GM19463 (cell line): ENCODE measurements at regions not wholly inside any gene's neighbourhood (a gene's known extent, or its start where the extent isn't known, plus 50 kb on each side); places are given as distances from the start of the nearest gene placed in this dataset.

Experiments used
- ATAC-seq: cut with Tn5 transposase; IDR thresholded peaks from one replicate; pipeline ENCODE4 v1.9.1; 2021; ENCODE audit warnings: mild to moderate bottlenecking, moderate library complexity; ENCODE audit not compliant: unreplicated experiment

DNA sequence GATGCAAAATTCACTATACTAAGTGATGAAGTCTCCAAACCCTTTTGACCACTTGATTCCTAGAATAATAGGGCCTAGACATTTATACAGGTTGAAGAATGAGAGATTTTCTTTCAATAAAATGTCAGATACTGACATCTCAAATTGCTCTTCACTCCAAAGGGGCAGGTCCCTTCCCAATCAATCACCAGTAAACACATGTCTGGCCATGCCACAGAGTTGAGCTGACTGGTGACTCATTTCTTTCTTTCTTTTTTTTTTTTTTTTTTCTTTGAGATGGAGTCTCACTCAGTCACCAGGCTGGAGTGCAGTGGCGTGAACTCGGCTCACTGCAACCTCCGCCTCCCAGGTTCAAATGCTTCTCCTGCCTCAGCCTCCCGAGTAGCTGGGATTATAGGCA lies 388.6 kb upstream of the BTBD3 start:
- no peak for ATAC-seq

- ATAC-seq: no peak
Observed at GRCh38 chr20:11537032-11537431, 380.7 kb upstream of the BTBD3 start.

DNA sequence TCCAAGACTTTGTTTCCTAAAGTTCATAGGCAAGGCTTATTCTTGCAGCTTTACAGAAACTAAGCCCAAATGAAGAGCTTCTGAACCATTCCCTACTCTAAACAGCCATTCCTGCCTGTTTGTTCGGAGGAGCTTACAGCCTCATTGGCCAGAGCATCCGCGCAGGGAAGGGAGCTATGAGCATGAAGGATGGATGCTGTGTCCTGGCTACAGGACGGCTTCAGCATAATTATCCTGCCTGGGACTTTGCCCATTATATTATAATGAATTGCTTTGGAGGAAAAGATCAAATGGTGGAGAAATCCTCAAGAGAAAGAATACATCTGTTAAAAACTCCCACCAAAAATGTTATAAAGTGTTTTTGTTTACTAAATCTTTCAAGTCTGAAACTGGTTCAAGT lies 378.2 kb upstream of the BTBD3 start:
- ATAC-seq: no peak

- ATAC-seq: no peak
Observed at GRCh38 chr20:11540558-11540957, 377.1 kb upstream of the BTBD3 start.

GRCh38 chr20:11542645-11543044 lies 375.0 kb upstream of the BTBD3 start:
- ATAC-seq: no peak

- no peak for ATAC-seq
Observed at GRCh38 chr20:11544029-11544678, 373.5 kb upstream of the BTBD3 start.

DNA sequence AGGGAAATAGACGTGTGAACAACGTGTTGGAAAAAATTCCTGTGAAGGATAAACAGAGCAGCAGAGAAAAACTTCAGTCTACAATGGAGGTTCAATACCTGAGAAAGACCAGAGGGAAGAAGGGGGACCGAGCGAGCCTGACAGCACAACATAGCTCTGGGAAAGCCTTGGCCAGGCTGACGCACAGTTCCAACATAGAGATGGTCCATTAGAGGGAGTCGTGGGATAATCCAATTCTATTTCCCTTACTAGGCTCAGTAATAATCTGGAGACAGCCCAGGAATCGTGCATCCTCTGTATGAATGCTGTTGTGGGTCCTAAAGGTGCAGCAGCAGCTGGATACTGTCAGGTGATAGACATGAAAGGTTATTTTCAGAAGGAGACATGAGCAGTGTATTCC lies 370.8 kb upstream of the BTBD3 start:
- no peak for ATAC-seq

- no peak for ATAC-seq
Observed at GRCh38 chr20:11549172-11550103, 368.3 kb upstream of the BTBD3 start.

GRCh38 chr20:11550657-11551338 lies 366.9 kb upstream of the BTBD3 start:
- ATAC-seq: no peak

DNA sequence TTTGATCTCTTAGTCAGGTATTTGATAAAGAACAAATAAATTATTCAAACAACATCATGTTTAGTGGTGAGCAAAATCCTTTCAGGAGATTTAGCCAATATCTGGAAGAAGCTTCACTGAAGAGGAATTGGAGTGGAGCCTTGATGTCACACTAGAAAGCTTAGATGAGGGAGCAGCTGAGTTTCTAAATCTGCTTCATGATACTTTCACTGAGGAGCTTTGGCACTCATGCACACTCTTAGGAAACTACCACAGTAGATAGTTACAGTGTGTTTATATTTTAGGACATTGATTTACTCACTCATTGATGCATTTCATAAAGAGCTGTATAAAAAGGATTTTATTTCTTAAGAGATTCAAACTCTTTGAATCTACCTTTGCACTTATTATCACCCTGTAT lies 366.2 kb upstream of the BTBD3 start:
- ATAC-seq: no peak

- no peak for ATAC-seq
Observed at GRCh38 chr20:11553603-11554002, 364.1 kb upstream of the BTBD3 start.

DNA sequence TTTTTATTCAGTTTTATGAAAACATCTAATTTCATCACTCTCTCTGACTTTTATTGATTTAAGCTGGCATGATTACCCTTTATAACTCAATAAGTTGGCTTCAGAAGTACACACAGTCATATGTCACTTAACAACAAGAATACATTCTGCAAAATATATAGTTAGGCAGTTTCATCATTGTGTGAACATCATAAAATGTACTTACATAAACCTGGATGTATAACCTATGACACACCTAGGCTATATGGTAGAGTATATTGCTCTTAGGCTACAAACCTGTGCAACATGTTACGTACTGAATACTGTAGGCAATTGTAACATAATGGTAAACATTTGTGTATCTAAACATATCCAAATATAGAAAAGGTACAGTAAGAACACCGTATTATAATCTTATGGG lies 362.2 kb upstream of the BTBD3 start:
- no peak for ATAC-seq

- ATAC-seq: no peak
Observed at GRCh38 chr20:11556410-11556809, 361.3 kb upstream of the BTBD3 start.

GRCh38 chr20:11564491-11564890 lies 353.2 kb upstream of the BTBD3 start:
- ATAC-seq: no peak

DNA sequence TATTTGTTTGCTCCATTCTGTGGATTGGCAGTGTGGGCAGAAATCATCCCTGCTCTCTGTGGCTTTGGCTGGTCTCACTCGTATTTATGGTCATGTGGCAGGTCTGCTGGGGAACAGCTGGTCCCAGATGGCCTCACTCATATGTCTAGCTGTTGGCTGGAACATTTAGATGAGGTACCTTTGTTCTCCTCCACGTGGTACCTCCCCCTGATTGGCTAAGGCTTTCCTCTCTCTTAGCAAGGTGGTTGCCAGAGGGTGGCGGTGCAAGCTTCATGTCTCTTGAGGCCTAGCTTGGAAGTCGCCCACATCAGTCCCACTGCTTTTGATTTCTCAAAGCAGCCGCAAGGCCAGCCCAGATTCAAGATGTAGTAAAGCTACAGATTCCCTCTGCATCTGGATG lies 348.5 kb upstream of the BTBD3 start:
- ATAC-seq: no peak

DNA sequence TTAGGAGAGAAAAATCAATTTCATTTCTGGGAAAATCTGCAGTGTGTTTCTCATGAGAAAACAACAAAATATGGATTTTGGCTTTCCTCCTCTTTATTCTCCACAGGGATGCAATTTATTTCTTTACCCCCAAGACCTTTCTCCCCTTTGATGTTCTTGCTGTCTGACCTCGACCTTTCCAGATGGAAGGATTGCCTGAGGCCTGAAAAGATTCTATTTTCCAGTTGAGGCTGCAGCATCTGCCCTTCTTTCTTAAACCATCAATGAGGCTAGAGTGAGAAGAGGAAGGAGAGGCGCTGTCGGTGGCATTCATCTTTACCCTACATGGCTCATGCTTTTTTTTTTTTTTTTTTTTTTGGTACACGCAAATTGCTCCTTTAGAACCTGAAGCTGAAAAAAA lies 344.2 kb upstream of the BTBD3 start:
- ATAC-seq: no peak

DNA sequence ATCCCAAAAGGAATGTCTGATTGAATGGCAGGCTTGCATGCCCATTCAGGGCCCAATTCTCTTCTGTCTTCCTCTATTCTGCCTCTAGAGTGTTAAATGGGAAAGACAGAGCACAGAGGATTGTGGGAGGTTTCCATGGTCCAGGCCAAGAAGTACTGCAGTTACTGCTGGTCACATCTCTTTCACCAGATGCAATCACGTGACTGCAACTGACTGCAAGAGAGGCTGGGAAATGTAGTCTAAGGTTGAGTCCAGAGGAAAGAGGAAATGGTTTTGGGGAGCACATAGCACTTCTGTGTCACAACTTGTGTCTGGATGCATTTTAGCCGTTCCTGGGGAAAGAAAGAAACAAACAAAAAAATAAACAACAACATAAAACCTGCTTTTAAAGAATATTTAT lies 336.4 kb upstream of the BTBD3 start:
- no peak for ATAC-seq

DNA sequence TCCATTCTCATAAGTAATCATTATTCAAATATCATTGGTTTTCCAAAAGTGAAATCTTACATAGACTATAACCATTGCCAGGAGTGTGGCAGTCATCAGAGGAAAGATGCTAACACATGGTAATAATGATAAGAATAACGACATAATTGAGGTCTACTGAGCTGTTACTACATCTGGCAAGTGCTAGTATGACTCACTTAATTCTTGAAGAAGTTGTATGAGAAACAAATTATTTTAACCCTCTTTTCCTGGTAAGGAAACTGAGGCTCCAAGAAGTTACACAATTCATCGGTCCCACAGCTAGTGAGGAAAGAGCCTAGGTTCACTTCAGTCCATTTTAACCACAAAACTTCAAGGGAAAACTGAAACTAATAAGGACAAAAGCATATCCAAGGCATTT lies 335.6 kb upstream of the BTBD3 start:
- no peak for ATAC-seq

DNA sequence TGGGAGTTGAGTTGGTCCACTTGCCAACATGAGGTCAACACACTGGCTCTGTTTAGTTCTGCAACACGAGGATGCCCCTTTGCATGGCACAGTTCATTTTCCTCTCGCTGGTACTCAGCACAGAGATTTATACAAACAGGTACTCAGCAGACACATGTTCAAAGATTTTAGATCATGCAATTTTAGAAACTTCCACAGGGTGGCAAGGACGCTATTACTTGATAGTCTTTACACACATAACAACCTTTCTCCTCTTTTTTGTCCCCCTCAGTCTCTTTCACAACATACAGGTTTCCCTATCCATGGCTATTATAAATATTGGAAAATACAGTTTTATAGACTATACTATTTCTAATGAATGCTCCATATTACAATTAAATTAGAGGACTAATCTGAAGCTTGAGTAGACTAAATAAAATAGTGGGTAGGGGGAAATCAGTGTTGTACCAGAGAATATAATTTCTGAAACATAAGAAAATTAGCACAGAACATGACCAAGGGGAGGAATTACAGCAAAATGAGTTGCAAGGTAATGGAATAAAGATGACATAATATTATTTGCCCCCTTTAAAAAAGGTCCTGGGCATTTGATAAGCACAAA lies 331.8 kb upstream of the BTBD3 start:
- ATAC-seq: no peak

DNA sequence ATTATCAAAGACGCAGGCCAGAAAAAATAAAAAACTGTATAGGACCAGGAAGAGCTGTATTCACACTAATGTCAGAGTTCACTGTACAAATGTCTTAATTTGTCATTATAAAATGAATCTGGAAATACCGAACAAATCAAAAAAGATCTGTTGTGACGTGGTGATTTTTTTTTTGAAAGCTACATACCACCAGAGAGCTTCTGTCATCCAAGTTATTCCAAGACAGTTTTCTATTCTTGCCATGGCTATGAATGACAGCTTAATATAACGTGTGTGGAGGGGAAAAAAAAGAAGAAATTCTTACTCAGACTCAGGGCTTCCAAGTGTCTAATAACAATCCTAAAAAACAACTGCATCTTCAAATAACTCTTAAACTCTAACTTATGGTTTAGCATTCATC lies 328.8 kb upstream of the BTBD3 start:
- no peak for ATAC-seq

DNA sequence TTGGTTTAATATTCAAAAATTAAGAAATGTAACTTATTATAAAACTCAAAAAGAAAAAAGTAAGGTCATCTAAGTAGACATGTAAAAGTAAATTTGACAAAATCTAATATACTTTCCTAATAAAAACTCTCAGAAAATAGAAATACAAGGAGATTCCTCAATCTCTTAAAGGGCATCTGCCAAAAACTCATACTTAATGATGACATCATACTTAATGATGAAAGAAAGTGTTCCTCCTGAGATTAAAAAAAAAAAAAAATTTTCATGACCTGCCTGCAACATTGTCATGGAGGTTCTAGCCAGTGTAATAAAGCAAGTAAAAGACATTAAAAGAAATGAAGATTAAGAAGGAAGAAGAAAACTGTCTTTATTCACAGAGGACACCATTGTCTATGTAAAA lies 325.7 kb upstream of the BTBD3 start:
- no peak for ATAC-seq
